IMR-90 (cell line): ENCODE measurements at regions not wholly inside any gene's neighbourhood (a gene's known extent, or its start where the extent isn't known, plus 50 kb on each side); places are given as distances from the start of the nearest gene placed in this dataset.

Experiments used
- ATAC-seq: fragments of 200-7000 bp; cut with Tn5 transposase; 2 replicates; pipeline ENCODE4 v1.9.1; 2020; ENCODE audit warnings: low read depth, mild to moderate bottlenecking, moderate library complexity
- BruUV-seq: library from RNA; stranded (reverse); fragments of 400-500 nt; replicated peaks from 2 replicates; lab custom pipeline; 2021; lab: Mats Ljungman, UMichigan
- CTCF ChIA-PET: fragments of 300-600 bp; formaldehyde crosslinking; extraction: SDS; loops from one replicate; lab custom pipeline; 2021; ENCODE audit warnings: antibody characterized with exemption; lab: Yijun Ruan, JAX
- POLR2A ChIA-PET: fragments of 300-600 bp; sonication (Branson Sonifier 250); formaldehyde crosslinking; loops from one replicate; lab custom pipeline; 2022; ENCODE audit warnings: antibody characterized with exemption; ENCODE audit not compliant: unreplicated experiment; lab: Charles Lee
- DNase-seq: peaks from one replicate; pipeline ENCODE4 v3.0.0; 2013
- H2AFZ ChIP-seq: replicated peaks from 2 replicates; pipeline ENCODE3; 2013; ENCODE audit warnings: low read length, mild to moderate bottlenecking; ENCODE audit not compliant: poor library complexity
- H2AK5ac ChIP-seq: 2 replicates; pipeline ENCODE4 v1.6.1; 2013; ENCODE audit warnings: low read depth, low read length, inconsistent platforms
- H2AK9ac ChIP-seq: replicated peaks from 2 replicates; pipeline ENCODE3; 2013; ENCODE audit warnings: mild to moderate bottlenecking, low read depth, low read length, moderate library complexity; ENCODE audit not compliant: poor library complexity
- H2BK120ac ChIP-seq: 2 replicates; pipeline ENCODE4 v1.6.1; 2013; ENCODE audit warnings: low read depth, low read length, inconsistent platforms
- H2BK15ac ChIP-seq: 3 replicates; pipeline ENCODE4 v1.6.1; 2013; ENCODE audit warnings: low read depth, low read length, inconsistent platforms
- H2BK20ac ChIP-seq: 2 replicates; pipeline ENCODE4 v1.6.1; 2013; ENCODE audit warnings: low read depth, mild to moderate bottlenecking, inconsistent platforms, low read length, moderate library complexity
- H2BK5ac ChIP-seq: 2 replicates; pipeline ENCODE4 v1.6.1; 2013; ENCODE audit warnings: mild to moderate bottlenecking, low read depth, low read length, inconsistent platforms; ENCODE audit not compliant: poor library complexity, severe bottlenecking
- H3K14ac ChIP-seq: replicated peaks from 2 replicates; pipeline ENCODE4 v1.6.1; 2013; ENCODE audit warnings: low read depth, low read length, inconsistent platforms
- H3K18ac ChIP-seq: 2 replicates; pipeline ENCODE4 v1.6.1; 2013; ENCODE audit warnings: low read depth, low read length, control low read depth
- H3K23ac ChIP-seq: 2 replicates; pipeline ENCODE4 v1.6.1; 2013; ENCODE audit warnings: low read depth, low read length, inconsistent platforms
- H3K27ac ChIP-seq: 2 replicates; pipeline ENCODE4 v1.5.1; 2013; ENCODE audit warnings: mild to moderate bottlenecking, control low read depth, low read length; ENCODE audit not compliant: insufficient read depth
- H3K27me3 ChIP-seq: 2 replicates; pipeline ENCODE4 v1.6.1; 2013; ENCODE audit warnings: low read length; ENCODE audit not compliant: control insufficient read depth, insufficient read depth
- H3K36me3 ChIP-seq: 2 replicates; pipeline ENCODE4 v1.6.1; 2013; ENCODE audit warnings: low read length, mixed read lengths; ENCODE audit not compliant: control insufficient read depth, insufficient read depth
- H3K4ac ChIP-seq: 2 replicates; pipeline ENCODE4 v1.6.1; 2013; ENCODE audit warnings: low read depth, low read length, inconsistent platforms
- H3K4me1 ChIP-seq: 2 replicates; pipeline ENCODE4 v1.6.1; 2013; ENCODE audit warnings: low read length, mixed read lengths; ENCODE audit not compliant: control insufficient read depth, insufficient read depth
- H3K4me2 ChIP-seq: 2 replicates; pipeline ENCODE4 v1.6.1; 2013; ENCODE audit warnings: low read depth, mild to moderate bottlenecking, control low read depth, low read length, moderate library complexity
- H3K4me3 ChIP-seq: 2 replicates; pipeline ENCODE4 v1.5.1; 2013; ENCODE audit warnings: low read depth, mild to moderate bottlenecking, control low read depth, low read length, moderate library complexity; ENCODE audit not compliant: insufficient read depth
- H3K56ac ChIP-seq: 2 replicates; pipeline ENCODE4 v1.6.1; 2013; ENCODE audit warnings: low read length, inconsistent platforms; ENCODE audit not compliant: insufficient read depth; ENCODE audit errors: extremely low read depth
- H3K79me1 ChIP-seq, 2 experiments: 2 replicates each; pipeline ENCODE4 v1.6.1; 2013; ENCODE audit warnings: low read length in 2 of 2, inconsistent platforms in 1 of 2, low read depth in 1 of 2
- H3K9ac ChIP-seq: 2 replicates; pipeline ENCODE4 v1.6.1; 2013; ENCODE audit warnings: low read depth, low read length, control low read depth
- H3K9me1 ChIP-seq: 2 replicates; pipeline ENCODE4 v1.6.1; 2013; ENCODE audit warnings: low read length, inconsistent platforms; ENCODE audit not compliant: insufficient read depth
- H3K9me3 ChIP-seq: 2 replicates; pipeline ENCODE4 v1.6.1; 2013; ENCODE audit warnings: low read length; ENCODE audit not compliant: control insufficient read depth, insufficient read depth
- H4K20me1 ChIP-seq: 2 replicates; pipeline ENCODE4 v1.6.1; 2013; ENCODE audit warnings: low read length, inconsistent platforms; ENCODE audit not compliant: insufficient read depth
- H4K5ac ChIP-seq: 2 replicates; pipeline ENCODE4 v1.6.1; 2013; ENCODE audit warnings: mild to moderate bottlenecking, low read depth, low read length, control low read depth
- H4K8ac ChIP-seq, 2 experiments: 2 replicates each; pipeline ENCODE4 v1.6.1; 2013; ENCODE audit warnings: low read depth in 2 of 2, low read length in 2 of 2, control low read depth in 1 of 2, inconsistent platforms in 1 of 2
- H4K91ac ChIP-seq: 2 replicates; pipeline ENCODE4 v1.6.1; 2013; ENCODE audit warnings: low read depth, low read length, inconsistent platforms; ENCODE audit not compliant: insufficient read depth
- CHD1 ChIP-seq: IDR thresholded peaks from 2 replicates; pipeline ENCODE4 v1.6.1; 2012; ENCODE audit warnings: low read depth, low read length, improper control_type of control experiment
- CTCF ChIP-seq: conservative IDR thresholded peaks from 2 replicates; pipeline ENCODE4 v1.5.1; 2012; ENCODE audit warnings: mild to moderate bottlenecking, low read depth, low read length, improper control_type of control experiment
- MAFK ChIP-seq: IDR thresholded peaks from 2 replicates; pipeline ENCODE4 v1.6.1; 2012; ENCODE audit warnings: low read depth, low read length, improper control_type of control experiment
- RAD21 ChIP-seq: IDR thresholded peaks from 2 replicates; pipeline ENCODE4 v1.6.1; 2012; ENCODE audit warnings: low read length, improper control_type of control experiment
- RCOR1 ChIP-seq: IDR thresholded peaks from 2 replicates; pipeline ENCODE4 v1.6.1; 2012; ENCODE audit warnings: mild to moderate bottlenecking, low read length, improper control_type of control experiment; ENCODE audit not compliant: insufficient replicate concordance
- RFX5 ChIP-seq: IDR thresholded peaks from 2 replicates; pipeline ENCODE4 v1.8.0; 2012; ENCODE audit warnings: low read depth, mild to moderate bottlenecking, low read length, moderate library complexity
- WGBS, 2 experiments: methylation state at CpG; one replicate each; pipeline versions ENCODE4 v1.1.5 to v1.1.7; 2013; ENCODE audit warnings: missing lambda C conversion rate in 2 of 2; ENCODE audit not compliant: insufficient read length in 1 of 2; ENCODE audit errors: extremely low coverage in 2 of 2; 5-methylcytosine and 5-hydroxymethylcytosine counted together
- dilution Hi-C: fragments of 300-500 bp; cut with HindIII; formaldehyde crosslinking; loops from one replicate; pipeline ENCODE4 v1.14.3; 2018; ENCODE audit warnings: low sequenced_read_pairs; ENCODE audit not compliant: unreplicated experiment
- in situ Hi-C: fragments of 300-500 bp; cut with MboI; formaldehyde crosslinking; loops from 3 replicates; pipeline ENCODE4 v1.14.3; 2019; ENCODE audit warnings: low sequenced_read_pairs, inconsistent platforms, mixed read lengths
- intact Hi-C: fragments of 100-400 bp; cut with micrococcal nuclease; formaldehyde crosslinking; loops from 2 replicates; pipeline ENCODE4 v1.10.0; 2022

GRCh38 chr16:54540525-54541180, 254.1 kb upstream of the IRX3 start:
- no peak overlapping the region for H3K4me3 ChIP-seq
- no peak overlapping the region for H3K9ac ChIP-seq
- H3K23ac ChIP-seq = no peak overlapping the region
- ATAC-seq (no peak), DNase-seq (no peak)
- POLR2A ChIA-PET = no interaction called here
- TF ChIP-seq RAD21 (no peak), MAFK (no peak), RCOR1 (no peak), CHD1 (no peak), CTCF (no peak), RFX5 (no peak)
- H3K27me3 ChIP-seq = no peaks in the 10 kb centered on the region
- no peak overlapping the region for H2AK5ac ChIP-seq
- no peaks in the 10 kb centered on the region for H3K9me3 ChIP-seq
- H3K79me1 ChIP-seq = no peaks in the 10 kb centered on the region
- intact Hi-C loops = no loop called here
- H4K5ac ChIP-seq = no peak overlapping the region
- H2AFZ ChIP-seq = no peak overlapping the region
- H2BK120ac ChIP-seq = no peak overlapping the region
- H4K20me1 ChIP-seq = no peaks in the 10 kb centered on the region
- H3K4me2 ChIP-seq = no peak overlapping the region
- H3K56ac ChIP-seq = no peak overlapping the region
- no peak overlapping the region for H2BK15ac ChIP-seq
- dilution Hi-C loops = no loop called here
- H3K18ac ChIP-seq = no peak overlapping the region
- H2AK9ac ChIP-seq = no peak overlapping the region
- no peak overlapping the region for H4K8ac ChIP-seq
- H3K4ac ChIP-seq = no peak overlapping the region
- 40% methylated on average over 2 of the region's 15 CpGs; no CpG with 5 or more reads in 1 of the 2 experiments for WGBS, 2 experiments
- H2BK20ac ChIP-seq = no peak overlapping the region
- in situ Hi-C loops = no loop called here
- CTCF ChIA-PET = no interaction called here
- no peaks in the 10 kb centered on the region for H3K36me3 ChIP-seq
- H4K91ac ChIP-seq = no peak overlapping the region
- H2BK5ac ChIP-seq = no peak overlapping the region
- no peaks in the 10 kb centered on the region for H3K4me1 ChIP-seq
- no peak overlapping the region for H3K14ac ChIP-seq
- H3K27ac ChIP-seq = no peak overlapping the region
- H3K9me1 ChIP-seq = no peaks in the 10 kb centered on the region
- BruUV-seq = no TSS peak
